ENCODE measurements at regions not wholly inside any gene's neighbourhood (a gene's known extent, or its start where the extent isn't known, plus 50 kb on each side); places are given as distances from the start of the nearest gene placed in this dataset.

DNA sequence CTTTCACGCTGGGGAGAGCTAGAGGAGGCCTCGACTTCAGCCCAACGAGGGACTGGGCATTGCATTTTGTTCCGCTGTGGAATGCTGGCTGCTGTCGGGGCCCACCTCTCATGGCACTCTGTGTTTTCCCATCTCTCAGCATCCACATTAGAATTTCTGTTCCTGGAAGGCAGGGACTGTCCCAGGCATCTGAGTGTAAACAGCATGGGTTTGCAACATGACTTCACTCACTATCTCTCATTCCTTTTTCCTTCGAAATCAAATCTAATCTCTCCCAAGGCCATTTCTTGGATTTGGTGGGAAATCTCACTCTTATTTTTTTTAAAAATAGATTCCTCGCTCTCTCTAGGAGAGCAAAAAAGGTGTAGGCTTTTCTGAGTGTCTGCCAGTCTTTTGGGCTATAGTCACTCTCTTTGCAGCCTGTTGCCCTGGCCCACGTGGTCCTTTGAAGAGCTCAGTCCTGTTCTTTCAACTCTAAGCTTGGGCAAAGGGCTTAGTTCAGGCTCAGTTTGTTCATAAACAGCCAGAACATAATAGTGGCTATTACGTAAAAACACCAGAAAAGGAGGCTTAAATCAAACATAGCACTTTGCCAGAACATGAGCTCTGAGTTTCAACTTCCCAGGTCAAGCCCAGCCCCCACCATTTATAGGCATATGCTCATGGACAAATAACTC lies 284.6 kb upstream of the ZFP64 start:
- Histone ChIP-seq H3K27ac (no peak overlapping the region), H3K4me3 (no peak overlapping the region), H3K27me3 (no peaks in the 10 kb centered on the region), H3K36me3 (no peaks in the 10 kb centered on the region), H3K9me3 (no peaks in the 10 kb centered on the region), H3K4me1 (no peaks in the 10 kb centered on the region)
- no peak for DNase-seq
- TF ChIP-seq POLR2AphosphoS5 (IDR thresholded peaks at IDR 0.05) (no peak), EP300 (IDR thresholded peaks at IDR 0.05) (no peak), CTCF (IDR thresholded peaks at IDR 0.05) (no peak), POLR2A (IDR thresholded peaks at IDR 0.05) (no peak)
- intact Hi-C loops (cut with DNase I; ENCODE audit: low total_unique reads): no loop called here
- WGBS, 5 donors: 73 to 80% (median 74%) methylated on average over 9 of the region's 9 CpGs

- no peaks in the 10 kb centered on the region for H3K9me3 ChIP-seq
- no peak overlapping the region for H3K27ac ChIP-seq
- no peaks in the 10 kb centered on the region for H3K4me1 ChIP-seq
- no peak for DNase-seq
- no peaks in the 10 kb centered on the region for H3K27me3 ChIP-seq
- intact Hi-C loops (cut with DNase I; ENCODE audit: low total_unique reads): no loop called here
- no peaks in the 10 kb centered on the region for H3K36me3 ChIP-seq
- 50 to 66% (median 64%) methylated on average over 3 of the region's 3 CpGs for WGBS, 5 donors
- TF ChIP-seq POLR2A (IDR thresholded peaks at IDR 0.05): no peak
- no peak overlapping the region for H3K4me3 ChIP-seq
Measured at GRCh38 chr20:52473186-52473585, 281.6 kb upstream of the ZFP64 start.

DNA sequence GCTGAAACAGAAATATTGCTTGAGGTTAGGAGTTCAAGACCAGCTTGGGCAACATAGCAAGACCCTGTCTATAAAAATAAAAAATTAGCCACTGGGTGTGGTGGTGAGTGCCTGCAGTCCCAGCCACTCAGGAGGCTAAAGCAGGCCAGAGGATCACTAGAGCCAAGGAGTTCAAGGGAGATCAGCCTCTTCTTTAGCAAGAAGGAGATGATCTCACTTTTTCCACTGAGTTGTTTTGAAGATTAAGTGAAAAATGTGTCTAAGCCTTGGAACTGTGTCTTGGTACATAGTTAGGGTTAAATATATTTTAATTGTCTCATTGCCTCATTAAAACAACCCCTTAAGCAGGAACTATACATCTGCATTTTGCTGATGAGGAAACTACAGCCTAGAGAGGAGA lies 279.0 kb upstream of the ZFP64 start:
- Histone ChIP-seq H3K27ac (no peak overlapping the region), H3K4me1 (no peaks in the 10 kb centered on the region), H3K9me3 (peaks cover 0 to 1% (median 0%) of the 10 kb centered on the region in 4 donors), H3K36me3 (no peaks in the 10 kb centered on the region), H3K27me3 (no peaks in the 10 kb centered on the region), H3K4me3 (no peak overlapping the region)
- intact Hi-C loops (cut with DNase I; ENCODE audit: low total_unique reads): no loop called here
- no peak for TF ChIP-seq CTCF (IDR thresholded peaks at IDR 0.05)
- TF ChIP-seq POLR2A (IDR thresholded peaks at IDR 0.05): no peak
- TF ChIP-seq POLR2AphosphoS5 (IDR thresholded peaks at IDR 0.05): no peak
- DNase-seq: no peak

DNA sequence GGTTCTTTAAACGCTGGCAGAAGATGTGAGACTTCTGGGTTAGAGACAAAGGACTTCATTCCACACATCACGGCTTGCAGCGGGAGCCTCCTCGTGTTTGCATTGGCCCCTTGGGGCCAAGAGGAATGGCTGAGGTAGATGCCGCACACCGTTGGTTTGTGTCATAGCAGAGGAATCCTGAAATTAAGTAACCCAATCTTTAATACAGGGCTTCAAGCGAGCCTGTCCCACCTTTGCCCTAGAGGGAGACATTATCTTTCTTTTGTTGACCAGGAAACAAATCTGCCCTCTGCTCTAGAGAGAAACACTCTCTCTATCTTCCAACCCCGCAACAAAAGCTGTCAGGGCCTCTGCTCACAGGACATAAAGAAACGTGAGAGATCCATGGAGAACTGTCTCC lies 277.5 kb upstream of the ZFP64 start:
- Histone ChIP-seq H3K27me3 (no peaks in the 10 kb centered on the region), H3K9me3 (peaks cover 0 to 9% (median 8%) of the 10 kb centered on the region in 4 donors), H3K27ac (no peak overlapping the region), H3K4me1 (no peaks in the 10 kb centered on the region), H3K4me3 (no peak overlapping the region), H3K36me3 (no peaks in the 10 kb centered on the region)
- no peak for DNase-seq
- TF ChIP-seq POLR2AphosphoS5 (IDR thresholded peaks at IDR 0.05): no peak
- no peak for TF ChIP-seq POLR2A (IDR thresholded peaks at IDR 0.05)
- no peak for TF ChIP-seq EP300 (IDR thresholded peaks at IDR 0.05)
- no peak for TF ChIP-seq CTCF (IDR thresholded peaks at IDR 0.05)
- intact Hi-C loops (cut with DNase I; ENCODE audit: low total_unique reads): no loop called here
- 42 to 69% (median 54%) methylated on average over 3 to 9 of the region's 9 CpGs for WGBS, 5 donors

DNA sequence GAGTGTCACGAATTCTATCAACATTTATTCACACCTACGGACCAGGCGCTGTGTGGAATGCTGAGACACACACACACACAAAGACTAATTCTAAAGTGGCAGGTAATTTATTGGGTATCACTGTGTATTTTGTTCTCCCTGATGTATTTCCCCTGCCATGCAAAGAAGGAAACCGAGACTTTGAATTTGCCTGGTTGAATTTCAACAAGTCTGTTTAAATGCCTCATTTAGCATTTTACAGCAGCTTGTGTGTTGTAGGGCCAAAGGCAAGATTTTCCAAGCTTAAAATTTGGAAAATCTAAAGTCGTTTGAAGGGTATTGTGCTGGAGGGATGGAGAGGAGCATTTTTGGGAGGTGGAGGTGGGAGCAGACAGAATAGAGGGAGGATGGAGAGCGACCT lies 274.4 kb upstream of the ZFP64 start:
- Histone ChIP-seq H3K4me1 (no peaks in the 10 kb centered on the region), H3K9me3 (peaks cover 0 to 9% (median 8%) of the 10 kb centered on the region in 4 donors), H3K27me3 (no peaks in the 10 kb centered on the region), H3K36me3 (no peaks in the 10 kb centered on the region), H3K27ac (no peak overlapping the region), H3K4me3 (no peak overlapping the region)
- no peak for DNase-seq
- WGBS, 5 donors: 72 to 79% (median 75%) methylated on average over 6 of the region's 6 CpGs
- no peak for TF ChIP-seq POLR2AphosphoS5 (IDR thresholded peaks at IDR 0.05)
- no peak for TF ChIP-seq EP300 (IDR thresholded peaks at IDR 0.05)
- no peak for TF ChIP-seq POLR2A (IDR thresholded peaks at IDR 0.05)
- TF ChIP-seq CTCF (IDR thresholded peaks at IDR 0.05): no peak
- intact Hi-C loops (cut with DNase I; ENCODE audit: low total_unique reads): no loop called here
